IMR-90 (cell line): ENCODE measurements at regions not wholly inside any gene's neighbourhood (a gene's known extent, or its start where the extent isn't known, plus 50 kb on each side); places are given as distances from the start of the nearest gene placed in this dataset.

Source experiments
- ATAC-seq: fragments of 200-7000 bp; cut with Tn5 transposase; 2 replicates; pipeline ENCODE4 v1.9.1; 2020; ENCODE audit warnings: low read depth, mild to moderate bottlenecking, moderate library complexity
- BruUV-seq: library from RNA; stranded (reverse); fragments of 400-500 nt; replicated peaks from 2 replicates; lab custom pipeline; 2021; lab: Mats Ljungman, UMichigan
- CTCF ChIA-PET: fragments of 300-600 bp; formaldehyde crosslinking; extraction: SDS; loops from one replicate; lab custom pipeline; 2021; ENCODE audit warnings: antibody characterized with exemption; lab: Yijun Ruan, JAX
- POLR2A ChIA-PET: fragments of 300-600 bp; sonication (Branson Sonifier 250); formaldehyde crosslinking; loops from one replicate; lab custom pipeline; 2022; ENCODE audit warnings: antibody characterized with exemption; ENCODE audit not compliant: unreplicated experiment; lab: Charles Lee
- DNase-seq: peaks from one replicate; pipeline ENCODE4 v3.0.0; 2013
- H2AFZ ChIP-seq: replicated peaks from 2 replicates; pipeline ENCODE3; 2013; ENCODE audit warnings: low read length, mild to moderate bottlenecking; ENCODE audit not compliant: poor library complexity
- H2AK5ac ChIP-seq: 2 replicates; pipeline ENCODE4 v1.6.1; 2013; ENCODE audit warnings: low read depth, low read length, inconsistent platforms
- H2AK9ac ChIP-seq: replicated peaks from 2 replicates; pipeline ENCODE3; 2013; ENCODE audit warnings: mild to moderate bottlenecking, low read depth, low read length, moderate library complexity; ENCODE audit not compliant: poor library complexity
- H2BK120ac ChIP-seq: 2 replicates; pipeline ENCODE4 v1.6.1; 2013; ENCODE audit warnings: low read depth, low read length, inconsistent platforms
- H2BK15ac ChIP-seq: 3 replicates; pipeline ENCODE4 v1.6.1; 2013; ENCODE audit warnings: low read depth, low read length, inconsistent platforms
- H2BK20ac ChIP-seq: 2 replicates; pipeline ENCODE4 v1.6.1; 2013; ENCODE audit warnings: low read depth, mild to moderate bottlenecking, inconsistent platforms, low read length, moderate library complexity
- H2BK5ac ChIP-seq: 2 replicates; pipeline ENCODE4 v1.6.1; 2013; ENCODE audit warnings: mild to moderate bottlenecking, low read depth, low read length, inconsistent platforms; ENCODE audit not compliant: poor library complexity, severe bottlenecking
- H3K14ac ChIP-seq: replicated peaks from 2 replicates; pipeline ENCODE4 v1.6.1; 2013; ENCODE audit warnings: low read depth, low read length, inconsistent platforms
- H3K18ac ChIP-seq: 2 replicates; pipeline ENCODE4 v1.6.1; 2013; ENCODE audit warnings: low read depth, low read length, control low read depth
- H3K23ac ChIP-seq: 2 replicates; pipeline ENCODE4 v1.6.1; 2013; ENCODE audit warnings: low read depth, low read length, inconsistent platforms
- H3K27ac ChIP-seq: 2 replicates; pipeline ENCODE4 v1.5.1; 2013; ENCODE audit warnings: mild to moderate bottlenecking, control low read depth, low read length; ENCODE audit not compliant: insufficient read depth
- H3K27me3 ChIP-seq: 2 replicates; pipeline ENCODE4 v1.6.1; 2013; ENCODE audit warnings: low read length; ENCODE audit not compliant: control insufficient read depth, insufficient read depth
- H3K36me3 ChIP-seq: 2 replicates; pipeline ENCODE4 v1.6.1; 2013; ENCODE audit warnings: low read length, mixed read lengths; ENCODE audit not compliant: control insufficient read depth, insufficient read depth
- H3K4ac ChIP-seq: 2 replicates; pipeline ENCODE4 v1.6.1; 2013; ENCODE audit warnings: low read depth, low read length, inconsistent platforms
- H3K4me1 ChIP-seq: 2 replicates; pipeline ENCODE4 v1.6.1; 2013; ENCODE audit warnings: low read length, mixed read lengths; ENCODE audit not compliant: control insufficient read depth, insufficient read depth
- H3K4me2 ChIP-seq: 2 replicates; pipeline ENCODE4 v1.6.1; 2013; ENCODE audit warnings: low read depth, mild to moderate bottlenecking, control low read depth, low read length, moderate library complexity
- H3K4me3 ChIP-seq: 2 replicates; pipeline ENCODE4 v1.5.1; 2013; ENCODE audit warnings: low read depth, mild to moderate bottlenecking, control low read depth, low read length, moderate library complexity; ENCODE audit not compliant: insufficient read depth
- H3K56ac ChIP-seq: 2 replicates; pipeline ENCODE4 v1.6.1; 2013; ENCODE audit warnings: low read length, inconsistent platforms; ENCODE audit not compliant: insufficient read depth; ENCODE audit errors: extremely low read depth
- H3K79me1 ChIP-seq, 2 experiments: 2 replicates each; pipeline ENCODE4 v1.6.1; 2013; ENCODE audit warnings: low read length in 2 of 2, inconsistent platforms in 1 of 2, low read depth in 1 of 2
- H3K9ac ChIP-seq: 2 replicates; pipeline ENCODE4 v1.6.1; 2013; ENCODE audit warnings: low read depth, low read length, control low read depth
- H3K9me1 ChIP-seq: 2 replicates; pipeline ENCODE4 v1.6.1; 2013; ENCODE audit warnings: low read length, inconsistent platforms; ENCODE audit not compliant: insufficient read depth
- H3K9me3 ChIP-seq: 2 replicates; pipeline ENCODE4 v1.6.1; 2013; ENCODE audit warnings: low read length; ENCODE audit not compliant: control insufficient read depth, insufficient read depth
- H4K20me1 ChIP-seq: 2 replicates; pipeline ENCODE4 v1.6.1; 2013; ENCODE audit warnings: low read length, inconsistent platforms; ENCODE audit not compliant: insufficient read depth
- H4K5ac ChIP-seq: 2 replicates; pipeline ENCODE4 v1.6.1; 2013; ENCODE audit warnings: mild to moderate bottlenecking, low read depth, low read length, control low read depth
- H4K8ac ChIP-seq, 2 experiments: 2 replicates each; pipeline ENCODE4 v1.6.1; 2013; ENCODE audit warnings: low read depth in 2 of 2, low read length in 2 of 2, control low read depth in 1 of 2, inconsistent platforms in 1 of 2
- H4K91ac ChIP-seq: 2 replicates; pipeline ENCODE4 v1.6.1; 2013; ENCODE audit warnings: low read depth, low read length, inconsistent platforms; ENCODE audit not compliant: insufficient read depth
- BHLHE40 ChIP-seq: fragments of 150-350 bp; IDR thresholded peaks from 2 replicates; pipeline ENCODE4 v1.6.1; 2016; ENCODE audit warnings: mild to moderate bottlenecking, low read depth, low read length
- CEBPB ChIP-seq: IDR thresholded peaks from 2 replicates; pipeline ENCODE4 v1.6.1; 2012; ENCODE audit warnings: low read depth, low read length, improper control_type of control experiment
- CHD1 ChIP-seq: IDR thresholded peaks from 2 replicates; pipeline ENCODE4 v1.6.1; 2012; ENCODE audit warnings: low read depth, low read length, improper control_type of control experiment
- CTCF ChIP-seq: conservative IDR thresholded peaks from 2 replicates; pipeline ENCODE4 v1.5.1; 2012; ENCODE audit warnings: mild to moderate bottlenecking, low read depth, low read length, improper control_type of control experiment
- ELK1 ChIP-seq: fragments of 150-350 bp; IDR thresholded peaks from 2 replicates; pipeline ENCODE4 v1.6.1; 2016; ENCODE audit warnings: low read depth, mild to moderate bottlenecking, low read length, moderate library complexity, borderline replicate concordance
- FOS ChIP-seq: fragments of 150-350 bp; IDR thresholded peaks from 2 replicates; pipeline ENCODE4 v1.6.1; 2016; ENCODE audit warnings: low read depth, low read length
- MAFK ChIP-seq: IDR thresholded peaks from 2 replicates; pipeline ENCODE4 v1.6.1; 2012; ENCODE audit warnings: low read depth, low read length, improper control_type of control experiment
- MAZ ChIP-seq: IDR thresholded peaks from 2 replicates; pipeline ENCODE4 v1.6.1; 2012; ENCODE audit warnings: low read depth, mild to moderate bottlenecking, low read length, improper control_type of control experiment, moderate library complexity, borderline replicate concordance
- MXI1 ChIP-seq: IDR thresholded peaks from 2 replicates; pipeline ENCODE4 v1.6.1; 2012; ENCODE audit warnings: low read depth, mild to moderate bottlenecking, low read length, moderate library complexity, borderline replicate concordance
- NFE2L2 ChIP-seq: fragments of 150-350 bp; IDR thresholded peaks from 2 replicates; pipeline ENCODE4 v1.6.1; 2016; ENCODE audit warnings: low read depth, mild to moderate bottlenecking, low read length
- POLR2A ChIP-seq: IDR thresholded peaks from 2 replicates; pipeline ENCODE4 v1.6.1; 2012; ENCODE audit warnings: mild to moderate bottlenecking, low read depth, low read length
- RAD21 ChIP-seq: IDR thresholded peaks from 2 replicates; pipeline ENCODE4 v1.6.1; 2012; ENCODE audit warnings: low read length, improper control_type of control experiment
- RCOR1 ChIP-seq: IDR thresholded peaks from 2 replicates; pipeline ENCODE4 v1.6.1; 2012; ENCODE audit warnings: mild to moderate bottlenecking, low read length, improper control_type of control experiment; ENCODE audit not compliant: insufficient replicate concordance
- RFX5 ChIP-seq: IDR thresholded peaks from 2 replicates; pipeline ENCODE4 v1.8.0; 2012; ENCODE audit warnings: low read depth, mild to moderate bottlenecking, low read length, moderate library complexity
- SMC3 ChIP-seq: fragments of 150-350 bp; IDR thresholded peaks from 2 replicates; pipeline ENCODE4 v1.6.1; 2016; ENCODE audit warnings: low read depth, mild to moderate bottlenecking, antibody characterized with exemption, low read length, moderate library complexity
- USF2 ChIP-seq: fragments of 150-350 bp; IDR thresholded peaks from 2 replicates; pipeline ENCODE4 v1.6.1; 2017; ENCODE audit warnings: mild to moderate bottlenecking, antibody characterized with exemption, low read length, low read depth
- WGBS, 2 experiments: methylation state at CpG; one replicate each; pipeline versions ENCODE4 v1.1.5 to v1.1.7; 2013; ENCODE audit warnings: missing lambda C conversion rate in 2 of 2; ENCODE audit not compliant: insufficient read length in 1 of 2; ENCODE audit errors: extremely low coverage in 2 of 2; 5-methylcytosine and 5-hydroxymethylcytosine counted together
- dilution Hi-C: fragments of 300-500 bp; cut with HindIII; formaldehyde crosslinking; loops from one replicate; pipeline ENCODE4 v1.14.3; 2018; ENCODE audit warnings: low sequenced_read_pairs; ENCODE audit not compliant: unreplicated experiment
- in situ Hi-C: fragments of 300-500 bp; cut with MboI; formaldehyde crosslinking; loops from 3 replicates; pipeline ENCODE4 v1.14.3; 2019; ENCODE audit warnings: low sequenced_read_pairs, inconsistent platforms, mixed read lengths
- intact Hi-C: fragments of 100-400 bp; cut with micrococcal nuclease; formaldehyde crosslinking; loops from 2 replicates; pipeline ENCODE4 v1.10.0; 2022

- Histone ChIP-seq H4K5ac (no peak overlapping the region), H3K18ac (no peak overlapping the region), H3K9me1 (no peaks in the 10 kb centered on the region), H3K4me3 (no peak overlapping the region), H3K36me3 (no peaks in the 10 kb centered on the region), H2AK5ac (no peak overlapping the region), H3K4me1 (no peaks in the 10 kb centered on the region), H2BK20ac (no peak overlapping the region), H3K4ac (no peak overlapping the region), H3K23ac (no peak overlapping the region), H3K14ac (no peak overlapping the region), H3K27ac (no peak overlapping the region), H3K79me1 (no peaks in the 10 kb centered on the region), H3K9me3 (peaks cover 8% of the 10 kb centered on the region), H4K8ac (no peak overlapping the region), H3K4me2 (no peak overlapping the region), H3K56ac (no peak overlapping the region), H2AFZ (no peak overlapping the region), H3K27me3 (no peaks in the 10 kb centered on the region), H4K91ac (no peak overlapping the region), H2AK9ac (no peak overlapping the region), H2BK5ac (no peak overlapping the region), H3K9ac (no peak overlapping the region), H2BK120ac (no peak overlapping the region), H4K20me1 (no peaks in the 10 kb centered on the region), H2BK15ac (no peak overlapping the region)
- no TSS peak for BruUV-seq
- DNase-seq = no peak
- intact Hi-C loops = no loop called here
- TF ChIP-seq MAZ (no peak), RAD21 (no peak), MXI1 (no peak), CEBPB (no peak), SMC3 (no peak), CTCF (no peak), NFE2L2 (no peak), FOS (no peak), RFX5 (no peak), ELK1 (no peak), USF2 (no peak), POLR2A (no peak), MAFK (no peak), BHLHE40 (no peak), CHD1 (no peak), RCOR1 (no peak)
- in situ Hi-C loops = no loop called here
- ATAC-seq = no peak
- POLR2A ChIA-PET = no interaction called here
- CTCF ChIA-PET = no interaction called here
- dilution Hi-C loops = no loop called here
- WGBS, 2 experiments = 75% methylated on average over 6 of the region's 14 CpGs; no CpG with 5 or more reads in 1 of the 2 experiments
These were observed 267.8 kb upstream of the NDN start for GRCh38 chr15:23954931-23955330.
